ENCODE measurements at regions not wholly inside any gene's neighbourhood (a gene's known extent, or its start where the extent isn't known, plus 50 kb on each side); places are given as distances from the start of the nearest gene placed in this dataset.

DNA sequence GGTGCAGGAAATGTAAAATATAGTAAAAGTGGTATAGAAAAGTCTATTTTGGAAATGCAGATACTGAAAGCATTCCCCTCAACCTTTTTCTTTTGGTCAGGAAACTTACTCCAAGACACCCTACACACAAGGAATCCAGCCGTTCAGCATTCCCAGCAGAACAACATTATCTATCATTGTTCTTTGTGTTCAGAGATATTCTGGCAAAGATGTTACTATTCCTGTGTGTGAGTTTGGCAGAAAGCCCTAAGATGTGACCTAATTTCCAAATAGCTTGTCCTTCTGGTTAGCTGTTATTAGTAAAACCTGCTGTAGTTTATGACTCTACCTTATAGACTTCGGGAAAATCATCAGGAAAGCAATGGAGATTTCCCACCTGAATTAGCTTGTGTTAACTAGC lies 78.1 kb upstream of the PELI1 start (continued):
- TF ChIP-seq, protein P1, sequence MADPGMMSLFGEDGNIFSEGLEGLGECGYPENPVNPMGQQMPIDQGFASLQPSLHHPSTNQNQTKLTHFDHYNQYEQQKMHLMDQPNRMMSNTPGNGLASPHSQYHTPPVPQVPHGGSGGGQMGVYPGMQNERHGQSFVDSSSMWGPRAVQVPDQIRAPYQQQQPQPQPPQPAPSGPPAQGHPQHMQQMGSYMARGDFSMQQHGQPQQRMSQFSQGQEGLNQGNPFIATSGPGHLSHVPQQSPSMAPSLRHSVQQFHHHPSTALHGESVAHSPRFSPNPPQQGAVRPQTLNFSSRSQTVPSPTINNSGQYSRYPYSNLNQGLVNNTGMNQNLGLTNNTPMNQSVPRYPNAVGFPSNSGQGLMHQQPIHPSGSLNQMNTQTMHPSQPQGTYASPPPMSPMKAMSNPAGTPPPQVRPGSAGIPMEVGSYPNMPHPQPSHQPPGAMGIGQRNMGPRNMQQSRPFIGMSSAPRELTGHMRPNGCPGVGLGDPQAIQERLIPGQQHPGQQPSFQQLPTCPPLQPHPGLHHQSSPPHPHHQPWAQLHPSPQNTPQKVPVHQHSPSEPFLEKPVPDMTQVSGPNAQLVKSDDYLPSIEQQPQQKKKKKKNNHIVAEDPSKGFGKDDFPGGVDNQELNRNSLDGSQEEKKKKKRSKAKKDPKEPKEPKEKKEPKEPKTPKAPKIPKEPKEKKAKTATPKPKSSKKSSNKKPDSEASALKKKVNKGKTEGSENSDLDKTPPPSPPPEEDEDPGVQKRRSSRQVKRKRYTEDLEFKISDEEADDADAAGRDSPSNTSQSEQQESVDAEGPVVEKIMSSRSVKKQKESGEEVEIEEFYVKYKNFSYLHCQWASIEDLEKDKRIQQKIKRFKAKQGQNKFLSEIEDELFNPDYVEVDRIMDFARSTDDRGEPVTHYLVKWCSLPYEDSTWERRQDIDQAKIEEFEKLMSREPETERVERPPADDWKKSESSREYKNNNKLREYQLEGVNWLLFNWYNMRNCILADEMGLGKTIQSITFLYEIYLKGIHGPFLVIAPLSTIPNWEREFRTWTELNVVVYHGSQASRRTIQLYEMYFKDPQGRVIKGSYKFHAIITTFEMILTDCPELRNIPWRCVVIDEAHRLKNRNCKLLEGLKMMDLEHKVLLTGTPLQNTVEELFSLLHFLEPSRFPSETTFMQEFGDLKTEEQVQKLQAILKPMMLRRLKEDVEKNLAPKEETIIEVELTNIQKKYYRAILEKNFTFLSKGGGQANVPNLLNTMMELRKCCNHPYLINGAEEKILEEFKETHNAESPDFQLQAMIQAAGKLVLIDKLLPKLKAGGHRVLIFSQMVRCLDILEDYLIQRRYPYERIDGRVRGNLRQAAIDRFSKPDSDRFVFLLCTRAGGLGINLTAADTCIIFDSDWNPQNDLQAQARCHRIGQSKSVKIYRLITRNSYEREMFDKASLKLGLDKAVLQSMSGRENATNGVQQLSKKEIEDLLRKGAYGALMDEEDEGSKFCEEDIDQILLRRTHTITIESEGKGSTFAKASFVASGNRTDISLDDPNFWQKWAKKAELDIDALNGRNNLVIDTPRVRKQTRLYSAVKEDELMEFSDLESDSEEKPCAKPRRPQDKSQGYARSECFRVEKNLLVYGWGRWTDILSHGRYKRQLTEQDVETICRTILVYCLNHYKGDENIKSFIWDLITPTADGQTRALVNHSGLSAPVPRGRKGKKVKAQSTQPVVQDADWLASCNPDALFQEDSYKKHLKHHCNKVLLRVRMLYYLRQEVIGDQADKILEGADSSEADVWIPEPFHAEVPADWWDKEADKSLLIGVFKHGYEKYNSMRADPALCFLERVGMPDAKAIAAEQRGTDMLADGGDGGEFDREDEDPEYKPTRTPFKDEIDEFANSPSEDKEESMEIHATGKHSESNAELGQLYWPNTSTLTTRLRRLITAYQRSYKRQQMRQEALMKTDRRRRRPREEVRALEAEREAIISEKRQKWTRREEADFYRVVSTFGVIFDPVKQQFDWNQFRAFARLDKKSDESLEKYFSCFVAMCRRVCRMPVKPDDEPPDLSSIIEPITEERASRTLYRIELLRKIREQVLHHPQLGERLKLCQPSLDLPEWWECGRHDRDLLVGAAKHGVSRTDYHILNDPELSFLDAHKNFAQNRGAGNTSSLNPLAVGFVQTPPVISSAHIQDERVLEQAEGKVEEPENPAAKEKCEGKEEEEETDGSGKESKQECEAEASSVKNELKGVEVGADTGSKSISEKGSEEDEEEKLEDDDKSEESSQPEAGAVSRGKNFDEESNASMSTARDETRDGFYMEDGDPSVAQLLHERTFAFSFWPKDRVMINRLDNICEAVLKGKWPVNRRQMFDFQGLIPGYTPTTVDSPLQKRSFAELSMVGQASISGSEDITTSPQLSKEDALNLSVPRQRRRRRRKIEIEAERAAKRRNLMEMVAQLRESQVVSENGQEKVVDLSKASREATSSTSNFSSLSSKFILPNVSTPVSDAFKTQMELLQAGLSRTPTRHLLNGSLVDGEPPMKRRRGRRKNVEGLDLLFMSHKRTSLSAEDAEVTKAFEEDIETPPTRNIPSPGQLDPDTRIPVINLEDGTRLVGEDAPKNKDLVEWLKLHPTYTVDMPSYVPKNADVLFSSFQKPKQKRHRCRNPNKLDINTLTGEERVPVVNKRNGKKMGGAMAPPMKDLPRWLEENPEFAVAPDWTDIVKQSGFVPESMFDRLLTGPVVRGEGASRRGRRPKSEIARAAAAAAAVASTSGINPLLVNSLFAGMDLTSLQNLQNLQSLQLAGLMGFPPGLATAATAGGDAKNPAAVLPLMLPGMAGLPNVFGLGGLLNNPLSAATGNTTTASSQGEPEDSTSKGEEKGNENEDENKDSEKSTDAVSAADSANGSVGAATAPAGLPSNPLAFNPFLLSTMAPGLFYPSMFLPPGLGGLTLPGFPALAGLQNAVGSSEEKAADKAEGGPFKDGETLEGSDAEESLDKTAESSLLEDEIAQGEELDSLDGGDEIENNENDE (IDR thresholded peaks at IDR 0.05; ENCODE audit: insufficient replicate concordance, low read length), result no peak
- TF ChIP-seq YY1 (IDR thresholded peaks at IDR 0.05; ENCODE audit: low read depth, low read length) (no peak), SIRT6 (IDR thresholded peaks at IDR 0.05; ENCODE audit: low read length) (no peak)
- TF ChIP-seq, protein P2, sequence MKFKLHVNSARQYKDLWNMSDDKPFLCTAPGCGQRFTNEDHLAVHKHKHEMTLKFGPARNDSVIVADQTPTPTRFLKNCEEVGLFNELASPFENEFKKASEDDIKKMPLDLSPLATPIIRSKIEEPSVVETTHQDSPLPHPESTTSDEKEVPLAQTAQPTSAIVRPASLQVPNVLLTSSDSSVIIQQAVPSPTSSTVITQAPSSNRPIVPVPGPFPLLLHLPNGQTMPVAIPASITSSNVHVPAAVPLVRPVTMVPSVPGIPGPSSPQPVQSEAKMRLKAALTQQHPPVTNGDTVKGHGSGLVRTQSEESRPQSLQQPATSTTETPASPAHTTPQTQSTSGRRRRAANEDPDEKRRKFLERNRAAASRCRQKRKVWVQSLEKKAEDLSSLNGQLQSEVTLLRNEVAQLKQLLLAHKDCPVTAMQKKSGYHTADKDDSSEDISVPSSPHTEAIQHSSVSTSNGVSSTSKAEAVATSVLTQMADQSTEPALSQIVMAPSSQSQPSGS (IDR thresholded peaks at IDR 0.05; ENCODE audit: low read length), result no peak

Measured in H1 (cell line).